A549 (cell line): ENCODE measurements at regions not wholly inside any gene's neighbourhood (a gene's known extent, or its start where the extent isn't known, plus 50 kb on each side); places are given as distances from the start of the nearest gene placed in this dataset.

ENCODE experiments used
- CTCF ChIP-seq: fragments of >200 bp; sonication (Bioruptor Twin); formaldehyde crosslinking; IDR thresholded peaks from 3 replicates; pipeline ENCODE4 v1.5.1; 2016
- ELK1 ChIP-seq: fragments of 150-350 bp; IDR thresholded peaks from 2 replicates; pipeline ENCODE4 v1.6.1; 2014; ENCODE audit warnings: low read depth, mild to moderate bottlenecking, low read length
- EP300 ChIP-seq, 2 experiments: fragments of >200 bp; sonication (Bioruptor Twin); formaldehyde crosslinking; IDR thresholded peaks; 2 replicates in 1 of 2; 3 replicates in 1 of 2; pipeline ENCODE4 v1.6.1; 2016 to 2017
- ESRRA ChIP-seq: fragments of 150-350 bp; IDR thresholded peaks from 2 replicates; pipeline ENCODE4 v1.6.1; 2014; ENCODE audit warnings: mild to moderate bottlenecking, low read length, borderline replicate concordance
- FOSB ChIP-seq: fragments of 250-450 bp; sonication (Bioruptor Pico); IDR thresholded peaks from 2 replicates; pipeline ENCODE4 v1.5.0; 2020; ENCODE audit warnings: mild to moderate bottlenecking, moderate library complexity
- HEYL ChIP-seq: fragments of 250-450 bp; sonication (Bioruptor Pico); IDR thresholded peaks from 2 replicates; pipeline ENCODE4 v1.8.0; 2021; ENCODE audit warnings: mild to moderate bottlenecking, moderate library complexity
- KDM1A ChIP-seq: fragments of 200-600 bp; sonication (generic); IDR thresholded peaks from 2 replicates; pipeline ENCODE4 v1.6.1; 2016; ENCODE audit warnings: low read depth, mild to moderate bottlenecking
- MAFK ChIP-seq: fragments of 450-650 bp; IDR thresholded peaks from 2 replicates; pipeline ENCODE4 v1.6.1; 2014; ENCODE audit not compliant: partially characterized antibody
- MYC ChIP-seq: IDR thresholded peaks from 2 replicates; pipeline ENCODE4 v1.6.1; 2012; ENCODE audit warnings: mild to moderate bottlenecking, inconsistent platforms, low read length, improper control_type of control experiment, borderline replicate concordance
- POLR2A ChIP-seq: IDR thresholded peaks from 2 replicates; pipeline ENCODE4 v1.6.1; 2012; ENCODE audit warnings: mild to moderate bottlenecking, low read length
- RFX5 ChIP-seq: fragments of 450-650 bp; IDR thresholded peaks from 2 replicates; pipeline ENCODE4 v1.7.1; 2014; ENCODE audit warnings: antibody characterized with exemption, mild to moderate bottlenecking, moderate library complexity
- SREBF2 ChIP-seq: fragments of 450-650 bp; IDR thresholded peaks from 2 replicates; pipeline ENCODE4 v1.6.1; 2014; ENCODE audit warnings: mild to moderate bottlenecking, moderate library complexity
- TP53 ChIP-seq: fragments of 250-450 bp; sonication (Bioruptor Pico); IDR thresholded peaks from 2 replicates; pipeline ENCODE4 v1.5.0; 2021; ENCODE audit warnings: mild to moderate bottlenecking, moderate library complexity
- ZFP36 ChIP-seq: fragments of 450-650 bp; IDR thresholded peaks from 2 replicates; pipeline ENCODE4 v1.6.1; 2014; ENCODE audit warnings: borderline replicate concordance; ENCODE audit not compliant: partially characterized antibody

DNA sequence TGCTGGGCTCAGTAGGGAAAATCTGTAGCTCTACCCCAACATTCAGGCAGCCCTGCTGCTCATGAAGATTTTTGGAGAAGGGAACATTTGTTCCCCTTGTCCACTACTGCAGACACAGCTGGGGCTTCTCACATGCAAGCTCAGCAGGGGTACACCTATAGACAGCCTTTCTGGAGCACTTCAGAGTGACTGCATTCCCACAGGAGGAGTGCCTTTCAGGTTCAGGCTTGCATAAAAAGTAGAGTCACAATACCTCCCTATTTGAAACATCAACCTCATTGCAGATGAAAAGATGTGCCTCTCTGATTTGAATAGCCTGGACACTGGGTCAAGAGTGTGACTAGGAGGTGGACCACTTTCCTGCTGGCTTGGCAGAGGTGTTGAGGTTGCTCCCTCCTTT, 53.3 kb upstream of the NAP1L2 start:
- no peak for TF ChIP-seq FOSB (CRISPR knock-in tag)
- TF ChIP-seq CTCF, result no peak
- TF ChIP-seq EP300 (IDR thresholded peaks at IDR 0.05), result no peak
- no peak for TF ChIP-seq RFX5
- no peak for TF ChIP-seq ELK1
- TF ChIP-seq MAFK, result no peak
- no peak for TF ChIP-seq POLR2A
- no peak for TF ChIP-seq KDM1A
- TF ChIP-seq TP53, result no peak
- no peak for TF ChIP-seq ZFP36
- no peak for TF ChIP-seq SREBF2
- TF ChIP-seq ESRRA, result no peak
- no peak for TF ChIP-seq HEYL (CRISPR knock-in tag)
- no peak for TF ChIP-seq MYC
